ENCODE measurements at regions not wholly inside any gene's neighbourhood (a gene's known extent, or its start where the extent isn't known, plus 50 kb on each side); places are given as distances from the start of the nearest gene placed in this dataset.
"Not testable (repeated sequence)": the region's sequence is repeated elsewhere in the genome, so short reads cannot be mapped to it uniquely, and the experiment has no call there.

DNA sequence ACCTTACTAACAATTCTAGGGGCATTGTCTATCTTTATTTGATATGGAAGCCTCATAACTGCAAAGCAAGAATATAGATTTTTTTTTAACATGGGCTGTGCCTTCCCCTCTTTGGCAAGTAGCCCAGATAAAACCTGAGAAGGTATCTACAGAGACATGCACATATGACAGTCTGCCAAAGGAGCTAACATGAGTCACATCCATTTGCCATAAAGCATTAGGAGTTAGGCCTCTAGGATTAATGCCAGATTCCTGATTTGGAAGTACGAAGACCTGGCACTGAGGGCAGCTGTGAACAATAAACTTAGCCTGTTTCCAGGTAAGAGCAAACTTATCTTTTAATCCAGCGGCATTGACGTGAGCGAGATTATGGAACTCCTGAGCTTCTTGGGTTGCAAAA is 808.7 kb downstream of the SLC6A15 start:
- not testable (repeated sequence) for DNase-seq

DNA sequence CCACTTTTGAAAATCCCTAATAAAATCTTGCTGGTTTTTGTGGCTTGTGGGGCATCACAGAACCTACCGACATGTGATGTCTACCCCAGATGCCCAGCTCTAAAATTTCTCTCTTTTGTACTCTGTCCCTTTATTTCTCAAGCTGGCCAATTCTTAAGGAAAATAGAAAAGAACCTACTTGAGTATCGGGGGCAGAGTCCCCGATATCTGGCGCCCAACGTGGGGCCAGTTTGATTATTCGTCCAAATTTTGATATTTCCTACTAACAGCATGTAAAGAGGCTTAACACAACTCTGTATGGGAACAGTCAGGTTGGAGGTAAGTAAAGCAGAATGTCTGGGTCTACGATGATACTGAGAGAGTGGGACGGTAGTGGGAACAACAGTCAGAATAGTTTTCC is 810.6 kb downstream of the SLC6A15 start:
- DNase-seq: not testable (repeated sequence)

GRCh38 chr12:84099591-84099990 is 813.0 kb downstream of the SLC6A15 start:
- DNase-seq: not testable (repeated sequence)

DNA sequence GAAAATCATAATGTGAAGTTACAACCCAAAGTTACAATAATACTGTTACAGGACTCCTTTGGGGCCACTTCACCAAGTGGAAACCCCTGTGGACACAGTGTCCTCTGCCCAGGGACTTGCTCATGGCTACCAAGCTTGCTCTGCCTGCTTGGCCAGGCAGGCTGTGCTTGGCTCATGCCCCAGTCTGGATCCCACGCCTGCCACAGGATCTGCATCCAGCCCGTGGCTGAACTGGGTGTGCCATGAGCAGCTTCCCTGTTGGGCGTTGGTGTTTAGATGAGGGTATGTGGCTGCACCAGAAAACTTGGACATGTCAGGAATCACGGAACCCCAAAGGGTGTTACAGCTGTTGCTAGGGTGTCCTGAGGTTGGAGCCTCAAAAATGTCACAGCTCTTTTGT is 820.9 kb downstream of the SLC6A15 start:
- no peak for DNase-seq

DNA sequence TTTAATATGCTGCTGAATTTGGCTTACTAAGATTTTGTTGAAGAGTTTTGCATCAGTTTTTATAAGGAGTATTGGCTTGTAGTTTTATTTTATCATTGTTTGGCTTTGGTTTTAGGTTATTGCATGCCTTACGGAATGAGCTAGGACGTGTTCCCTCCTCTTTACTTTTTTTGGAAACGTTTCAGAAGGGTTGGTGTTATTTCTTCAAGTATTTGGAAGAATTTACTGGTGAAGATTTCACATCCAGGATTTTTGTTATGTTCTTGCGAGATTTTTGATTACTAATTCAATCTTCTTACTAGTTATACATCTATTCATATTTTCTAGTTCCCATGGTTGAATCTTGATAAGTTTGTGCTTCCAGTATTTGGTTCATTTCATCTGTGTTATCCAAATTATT is 823.2 kb downstream of the SLC6A15 start:
- no peak for DNase-seq

- no peak for DNase-seq
These were observed 827.6 kb downstream of the SLC6A15 start for GRCh38 chr12:84085046-84085445.

DNA sequence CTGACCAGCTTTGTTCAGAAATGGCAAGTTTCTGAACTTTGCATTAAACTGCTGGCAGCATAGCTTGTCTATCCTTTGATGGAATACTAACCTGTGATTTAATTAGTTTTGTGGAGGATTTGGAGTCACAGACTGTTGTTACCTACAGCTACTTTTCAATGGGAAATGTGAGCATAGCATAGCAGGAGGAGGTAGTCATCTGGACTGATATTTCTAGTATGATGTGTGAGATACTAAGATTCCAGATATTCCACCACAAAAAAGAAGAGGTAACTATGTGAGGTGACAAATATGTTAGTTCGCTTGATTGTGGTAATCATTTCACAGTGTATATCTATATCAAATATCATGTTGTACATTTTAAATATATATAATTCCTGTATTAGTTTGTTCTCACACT is 833.0 kb downstream of the SLC6A15 start:
- no peak for DNase-seq

DNA sequence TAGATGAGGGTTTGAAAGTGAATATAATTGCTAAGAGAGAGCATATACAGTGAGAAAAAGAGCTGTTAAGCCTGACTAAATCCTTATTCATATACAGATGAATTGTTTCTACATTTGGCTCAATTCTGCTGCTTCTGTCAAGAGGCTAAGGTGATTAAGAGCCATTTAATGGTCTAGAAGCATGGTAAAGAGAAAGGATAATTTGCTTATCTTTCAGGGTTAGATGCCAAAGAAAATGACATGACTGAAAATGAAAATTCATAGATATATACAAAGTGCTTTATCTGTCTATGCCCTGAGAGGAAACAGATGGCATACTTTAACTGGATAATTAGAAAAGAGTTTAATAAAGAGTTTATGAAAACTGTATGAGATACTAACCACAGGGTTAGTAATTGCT is 834.9 kb downstream of the SLC6A15 start:
- DNase-seq: no peak

- DNase-seq: no peak
These were observed 836.6 kb downstream of the SLC6A15 start for GRCh38 chr12:84075991-84076390.

DNA sequence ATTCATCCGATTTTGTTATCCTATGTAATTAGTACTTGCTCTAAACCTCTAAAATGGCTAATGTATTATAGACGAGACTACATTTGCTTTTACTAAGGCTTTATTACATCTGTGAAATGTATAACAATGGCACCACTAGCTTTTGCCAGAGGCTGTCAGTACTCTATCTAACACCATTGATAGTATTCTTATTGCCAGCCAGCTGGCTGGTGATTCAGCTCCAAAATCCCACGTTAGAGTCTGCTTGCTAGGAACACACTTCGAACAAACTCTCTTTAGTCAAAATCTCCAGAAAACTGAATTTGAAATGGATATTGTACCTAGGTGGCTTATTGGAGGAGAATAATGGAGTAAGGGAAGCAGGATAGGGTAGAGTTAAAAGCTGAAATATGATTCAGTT is 839.2 kb downstream of the SLC6A15 start:
- DNase-seq: no peak

- DNase-seq: no peak
These were observed 839.6 kb downstream of the SLC6A15 start for GRCh38 chr12:84072961-84073360.

GRCh38 chr12:84070292-84070691 is 842.3 kb downstream of the SLC6A15 start:
- no peak for DNase-seq

GRCh38 chr12:84069699-84070098 is 842.9 kb downstream of the SLC6A15 start:
- no peak for DNase-seq

- no peak for DNase-seq
These were observed 843.4 kb downstream of the SLC6A15 start for GRCh38 chr12:84069198-84069597.

- no peak for DNase-seq
These were observed 854.5 kb downstream of the SLC6A15 start for GRCh38 chr12:84058136-84058535.

DNA sequence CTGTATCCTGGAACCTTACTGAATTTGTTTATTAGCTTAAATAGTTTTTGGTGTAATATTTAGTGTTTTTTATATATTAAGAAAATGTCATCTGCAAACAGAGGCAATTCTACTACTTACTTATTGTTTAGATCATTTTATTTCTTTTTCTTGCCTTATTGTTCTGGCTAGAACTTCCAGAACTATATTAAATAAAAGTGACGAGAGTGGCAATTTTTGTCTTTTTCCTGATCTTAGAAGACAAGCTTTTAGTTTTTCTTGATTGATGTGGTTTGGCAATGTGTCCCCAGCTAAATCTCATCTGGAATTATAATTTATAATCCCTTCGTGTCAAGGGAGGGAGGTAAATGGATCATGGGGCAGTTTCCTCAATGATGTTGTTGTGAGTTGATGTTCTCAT is 857.8 kb downstream of the SLC6A15 start:
- no peak for DNase-seq

DNA sequence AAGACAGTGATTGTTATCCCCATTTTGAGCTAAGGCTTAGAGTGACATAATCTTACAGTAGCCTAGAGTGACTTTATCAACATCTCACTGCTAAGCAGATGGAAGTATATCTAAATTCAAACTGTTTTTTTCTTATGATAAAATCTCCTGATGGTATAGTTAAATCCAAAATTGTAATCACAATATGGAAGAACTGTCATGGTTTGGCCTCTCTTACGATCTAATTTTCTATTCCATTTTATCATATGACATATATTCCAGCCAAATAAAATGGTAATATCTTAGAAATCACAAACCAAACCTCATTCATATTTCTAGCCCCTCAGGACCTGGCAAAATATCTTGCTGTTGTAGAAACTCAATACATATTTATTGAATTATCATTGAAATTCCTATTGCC is 864.7 kb downstream of the SLC6A15 start:
- DNase-seq: no peak

- DNase-seq: no peak
These were observed 865.7 kb downstream of the SLC6A15 start for GRCh38 chr12:84046859-84047258.

DNA sequence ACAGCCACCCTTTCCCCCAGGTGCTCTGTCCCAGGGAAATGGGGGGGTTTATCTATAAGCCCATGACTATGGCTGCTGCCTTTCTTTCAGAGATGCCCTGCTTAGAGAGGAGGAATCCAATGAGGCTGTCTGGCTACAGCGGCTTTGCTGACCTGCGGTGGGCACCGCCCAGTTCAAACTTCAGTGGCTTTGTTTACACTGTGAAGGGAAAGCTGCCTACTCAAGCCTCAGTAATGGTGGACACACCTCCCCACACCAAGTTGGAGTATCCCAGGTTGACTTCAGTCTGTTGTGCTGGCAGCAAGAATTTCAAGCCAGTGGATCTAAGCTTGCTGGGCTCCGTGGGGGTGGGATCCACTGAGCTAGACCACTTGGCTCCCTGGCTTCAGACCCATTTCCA is 869.2 kb downstream of the SLC6A15 start:
- no peak for DNase-seq

- DNase-seq: no peak
These were observed 874.4 kb downstream of the SLC6A15 start for GRCh38 chr12:84038242-84038641.

GRCh38 chr12:84036912-84037311 is 875.7 kb downstream of the SLC6A15 start:
- no peak for DNase-seq

GRCh38 chr12:84035766-84036165 is 876.8 kb downstream of the SLC6A15 start:
- no peak for DNase-seq

DNA sequence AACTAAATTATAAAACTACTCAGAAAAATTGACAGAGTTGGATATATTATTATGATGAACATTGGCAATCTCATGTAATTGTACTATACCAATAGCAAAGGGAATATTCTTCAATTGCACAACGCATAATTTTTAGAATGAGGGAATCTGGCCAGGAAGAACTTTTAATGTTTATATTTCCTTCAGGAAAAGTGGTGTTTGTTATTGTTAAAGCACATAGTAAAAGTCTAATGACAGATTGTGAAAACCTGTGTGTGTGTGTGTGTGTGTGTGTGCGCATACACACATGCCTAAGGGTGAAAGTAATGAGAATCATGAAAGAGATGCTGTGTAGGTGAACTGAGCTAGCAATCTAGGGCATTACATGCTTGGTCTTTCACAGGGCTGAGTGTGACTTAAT is 877.7 kb downstream of the SLC6A15 start:
- no peak for DNase-seq

- DNase-seq: no peak
These were observed 879.4 kb downstream of the SLC6A15 start for GRCh38 chr12:84033162-84033561.

DNA sequence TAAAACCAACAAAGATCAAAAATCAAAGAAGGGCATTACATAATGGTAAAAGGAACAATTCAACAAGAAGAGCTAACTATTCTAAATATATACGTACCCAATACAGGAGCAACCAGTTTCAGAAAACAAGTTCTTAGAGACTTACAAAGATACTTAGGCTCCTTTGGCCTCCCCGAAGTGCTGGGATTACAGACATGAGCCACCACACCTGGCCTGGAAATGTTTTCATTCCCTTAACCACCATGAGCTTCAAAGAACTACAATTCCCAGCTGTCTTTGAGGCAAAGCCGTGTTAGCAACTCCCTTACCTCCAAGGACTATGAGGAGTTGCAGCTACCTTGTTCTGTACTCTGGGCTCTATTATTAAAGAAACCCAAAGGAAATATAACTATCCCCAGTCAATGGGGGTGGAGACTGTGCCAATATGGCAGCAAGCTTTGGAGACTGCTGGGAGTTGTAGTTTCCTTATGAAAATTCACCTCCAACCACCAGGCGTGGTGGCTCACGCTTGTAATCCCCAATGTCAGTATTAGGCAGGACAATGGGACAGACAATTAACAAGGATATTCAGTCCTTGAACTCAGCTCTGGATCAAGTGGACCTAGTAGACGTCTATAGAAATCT is 893.9 kb downstream of the SLC6A15 start:
- DNase-seq: not testable (repeated sequence)

GRCh38 chr12:84016956-84017355 is 895.6 kb downstream of the SLC6A15 start:
- DNase-seq: no peak
